GM23248 (cell line): ENCODE measurements at regions not wholly inside any gene's neighbourhood (a gene's known extent, or its start where the extent isn't known, plus 50 kb on each side); places are given as distances from the start of the nearest gene placed in this dataset.

Source experiments
- DNase-seq: peaks from one replicate; pipeline ENCODE4 v3.0.0-alpha.2; 2015
- H2AFZ ChIP-seq: fragments of 200-600 bp; sonication (generic); 2 replicates; pipeline ENCODE4 v1.6.1; 2016; ENCODE audit warnings: antibody characterized with exemption
- H3F3A ChIP-seq: fragments of 200-600 bp; sonication (generic); 2 replicates; pipeline ENCODE4 v1.6.1; 2016; ENCODE audit warnings: mild to moderate bottlenecking, antibody characterized with exemption, mixed run types; ENCODE audit not compliant: insufficient read depth
- H3K27ac ChIP-seq: fragments of 200-600 bp; sonication (generic); 2 replicates; pipeline ENCODE4 v1.5.1; 2016; ENCODE audit warnings: mild to moderate bottlenecking
- H3K27me3 ChIP-seq: fragments of 200-600 bp; sonication (generic); replicated peaks from 2 replicates; pipeline ENCODE4 v1.6.1; 2016; ENCODE audit warnings: mild to moderate bottlenecking; ENCODE audit not compliant: insufficient read depth
- H3K36me3 ChIP-seq: fragments of 200-600 bp; sonication (generic); 2 replicates; pipeline ENCODE4 v1.6.1; 2016; ENCODE audit warnings: low read depth, mild to moderate bottlenecking
- H3K4me1 ChIP-seq: fragments of 200-600 bp; sonication (generic); 2 replicates; pipeline ENCODE4 v1.6.1; 2016; ENCODE audit warnings: mild to moderate bottlenecking; ENCODE audit not compliant: insufficient read depth
- H3K4me2 ChIP-seq: fragments of 200-600 bp; sonication (generic); one replicate; pipeline ENCODE4 v1.6.1; 2016; ENCODE audit warnings: mild to moderate bottlenecking; ENCODE audit not compliant: unreplicated experiment
- H3K4me3 ChIP-seq: fragments of 200-600 bp; sonication (generic); 2 replicates; pipeline ENCODE4 v1.5.1; 2016; ENCODE audit warnings: mild to moderate bottlenecking
- H3K79me2 ChIP-seq: fragments of 200-600 bp; sonication (generic); 2 replicates; pipeline ENCODE4 v1.6.1; 2016; ENCODE audit warnings: mild to moderate bottlenecking; ENCODE audit not compliant: insufficient read depth
- H3K9ac ChIP-seq: fragments of 200-600 bp; sonication (generic); 2 replicates; pipeline ENCODE4 v1.6.1; 2016; ENCODE audit warnings: mild to moderate bottlenecking
- H3K9me2 ChIP-seq: fragments of 200-600 bp; sonication (generic); 2 replicates; pipeline ENCODE4 v1.6.1; 2016; ENCODE audit warnings: mixed run types, mild to moderate bottlenecking, moderate library complexity; ENCODE audit not compliant: insufficient read depth
- H3K9me3 ChIP-seq: fragments of 200-600 bp; sonication (generic); one replicate; pipeline ENCODE4 v1.6.1; 2017; ENCODE audit warnings: low read depth
- H4K20me1 ChIP-seq: fragments of 200-600 bp; sonication (generic); 2 replicates; pipeline ENCODE4 v1.6.0; 2016; ENCODE audit not compliant: insufficient read depth
- EZH2 ChIP-seq: fragments of 200-600 bp; sonication (generic); IDR thresholded peaks from 2 replicates; pipeline ENCODE4 v1.6.1; 2018; ENCODE audit warnings: antibody characterized with exemption, mild to moderate bottlenecking; ENCODE audit not compliant: insufficient read depth, poor library complexity, severe bottlenecking
- EZH2phosphoT487 ChIP-seq: fragments of 200-600 bp; sonication (generic); IDR thresholded peaks from 2 replicates; pipeline ENCODE4 v1.6.1; 2018; ENCODE audit warnings: antibody characterized with exemption, moderate library complexity, mild to moderate bottlenecking, low read depth; ENCODE audit not compliant: insufficient read depth
- WGBS, 2 experiments: methylation state at CpG; one replicate each; pipeline ENCODE4 v1.1.6; 2015 to 2017; ENCODE audit warnings: low lambda C conversion rate in 2 of 2, low coverage in 1 of 2; ENCODE audit errors: missing lambda C conversion rate in 2 of 2; 5-methylcytosine and 5-hydroxymethylcytosine counted together
- in situ Hi-C: fragments of 300-500 bp; cut with MboI; formaldehyde crosslinking; loops from 2 replicates; pipeline ENCODE4 v1.15.0; 2020

DNA sequence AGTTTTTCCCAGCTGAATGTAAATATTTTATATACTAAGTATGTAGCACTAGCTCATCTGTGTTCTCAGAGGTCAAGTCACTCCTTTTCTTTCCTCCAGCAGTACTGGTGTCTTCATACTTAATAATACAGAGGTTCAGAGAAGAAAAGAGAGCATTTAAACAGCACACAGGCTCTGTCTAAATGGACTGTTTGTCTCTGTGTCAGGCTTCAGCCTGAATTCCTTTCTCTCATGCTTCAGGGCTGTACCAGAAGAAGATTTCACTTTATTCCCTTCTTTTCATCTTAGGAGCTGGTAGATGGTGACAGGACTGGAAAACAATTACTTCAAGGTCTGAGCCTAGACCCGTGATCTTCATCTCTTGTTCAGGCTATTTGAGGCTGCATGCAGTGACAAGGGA, 51.4 kb upstream of the LYZL2 start:
- in situ Hi-C loops = no loop called here
- H3K79me2 ChIP-seq = no peaks in the 10 kb centered on the region
- H4K20me1 ChIP-seq = no peaks in the 10 kb centered on the region
- no peaks in the 10 kb centered on the region for H3K9me3 ChIP-seq
- TF ChIP-seq EZH2 = no peak
- TF ChIP-seq EZH2phosphoT487 = no peak
- H3K4me3 ChIP-seq = no peak overlapping the region
- no peak overlapping the region for H3K9ac ChIP-seq
- H3K9me2 ChIP-seq = no peaks in the 10 kb centered on the region
- H3K27me3 ChIP-seq = no peaks in the 10 kb centered on the region
- H2AFZ ChIP-seq = no peak overlapping the region
- H3K36me3 ChIP-seq = no peaks in the 10 kb centered on the region
- WGBS, 2 experiments = 87 to 90% methylated on average over 1 of the region's 1 CpG
- DNase-seq = no peak
- H3F3A ChIP-seq = peaks cover 14% of the 10 kb centered on the region
- no peak overlapping the region for H3K4me2 ChIP-seq
- H3K4me1 ChIP-seq = peaks cover 14% of the 10 kb centered on the region
- no peak overlapping the region for H3K27ac ChIP-seq
